Ishikawa (cell line): ENCODE measurements at regions not wholly inside any gene's neighbourhood (a gene's known extent, or its start where the extent isn't known, plus 50 kb on each side); places are given as distances from the start of the nearest gene placed in this dataset.

Source experiments
- CEBPB ChIP-seq: IDR thresholded peaks from 2 replicates; pipeline ENCODE4 v1.6.1; 2012
- CREB1 ChIP-seq: IDR thresholded peaks from 2 replicates; pipeline ENCODE4 v1.6.1; 2012; ENCODE audit warnings: low read depth
- EGR1 ChIP-seq: IDR thresholded peaks from 2 replicates; pipeline ENCODE4 v1.6.1; 2012
- EP300 ChIP-seq: IDR thresholded peaks from 2 replicates; pipeline ENCODE4 v1.6.1; 2012; ENCODE audit warnings: borderline replicate concordance
- FOXM1 ChIP-seq: IDR thresholded peaks from 2 replicates; pipeline ENCODE4 v1.6.1; 2012; ENCODE audit warnings: low read depth, borderline replicate concordance
- NFIC ChIP-seq: IDR thresholded peaks from 2 replicates; pipeline ENCODE4 v1.6.1; 2012
- RAD21 ChIP-seq: IDR thresholded peaks from 2 replicates; pipeline ENCODE4 v1.6.1; 2012; ENCODE audit warnings: low read depth
- REST ChIP-seq: IDR thresholded peaks from 2 replicates; pipeline ENCODE4 v1.6.1; 2012; ENCODE audit warnings: low read depth, mild to moderate bottlenecking
- TAF1 ChIP-seq: IDR thresholded peaks from 2 replicates; pipeline ENCODE4 v1.6.1; 2012; ENCODE audit warnings: low read depth, mild to moderate bottlenecking
- TCF12 ChIP-seq: IDR thresholded peaks from 2 replicates; pipeline ENCODE4 v1.6.1; 2012; ENCODE audit warnings: low read depth
- TEAD4 ChIP-seq: IDR thresholded peaks from 2 replicates; pipeline ENCODE4 v1.6.1; 2012
- USF1 ChIP-seq: IDR thresholded peaks from 2 replicates; pipeline ENCODE4 v1.6.1; 2012
- TF ChIP-seq, protein P1 (sequence below): IDR thresholded peaks from 2 replicates; pipeline ENCODE4 v1.6.1; 2012

GRCh38 chr10:31219306-31219705, 99.7 kb upstream of the ZEB1 start:
- TF ChIP-seq EGR1 (no peak), EP300 (no peak), TCF12 (no peak), CREB1 (no peak), REST (no peak), NFIC (no peak), TAF1 (no peak), TEAD4 (no peak), RAD21 (no peak), FOXM1 (no peak), CEBPB (no peak), USF1 (no peak)
- TF ChIP-seq, protein P1, sequence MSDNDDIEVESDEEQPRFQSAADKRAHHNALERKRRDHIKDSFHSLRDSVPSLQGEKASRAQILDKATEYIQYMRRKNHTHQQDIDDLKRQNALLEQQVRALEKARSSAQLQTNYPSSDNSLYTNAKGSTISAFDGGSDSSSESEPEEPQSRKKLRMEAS = no peak
